ENCODE measurements at regions not wholly inside any gene's neighbourhood (a gene's known extent, or its start where the extent isn't known, plus 50 kb on each side); places are given as distances from the start of the nearest gene placed in this dataset.

- no peak for TF ChIP-seq SUZ12 (IDR thresholded peaks at IDR 0.05)
- TF ChIP-seq ZNF384 (IDR thresholded peaks at IDR 0.05) = no peak
- no peak for TF ChIP-seq FOXK2 (IDR thresholded peaks at IDR 0.05)
- TF ChIP-seq PKNOX1 (IDR thresholded peaks at IDR 0.05) = no peak
- no peak for TF ChIP-seq SP1 (IDR thresholded peaks at IDR 0.05)
- no peak for TF ChIP-seq TARDBP (IDR thresholded peaks at IDR 0.05)
- TF ChIP-seq CTBP1 (IDR thresholded peaks at IDR 0.05; ENCODE audit: borderline replicate concordance) = no peak
- TF ChIP-seq ELF4 (IDR thresholded peaks at IDR 0.05) = no peak
- TF ChIP-seq FOXM1 (IDR thresholded peaks at IDR 0.05; ENCODE audit: borderline replicate concordance) = no peak
- TF ChIP-seq FOXA1 (IDR thresholded peaks at IDR 0.05) = no peak
- no peak for TF ChIP-seq NFRKB (IDR thresholded peaks at IDR 0.05)
Measured at GRCh38 chr18:2183432-2183831, 387.9 kb downstream of the METTL4 start.

Measured in HEK293T (cell line).